ENCODE measurements at regions not wholly inside any gene's neighbourhood (a gene's known extent, or its start where the extent isn't known, plus 50 kb on each side); places are given as distances from the start of the nearest gene placed in this dataset.
A peak's percentile ranks its signal among the peaks of the same experiment; 100 is the strongest.

DNA sequence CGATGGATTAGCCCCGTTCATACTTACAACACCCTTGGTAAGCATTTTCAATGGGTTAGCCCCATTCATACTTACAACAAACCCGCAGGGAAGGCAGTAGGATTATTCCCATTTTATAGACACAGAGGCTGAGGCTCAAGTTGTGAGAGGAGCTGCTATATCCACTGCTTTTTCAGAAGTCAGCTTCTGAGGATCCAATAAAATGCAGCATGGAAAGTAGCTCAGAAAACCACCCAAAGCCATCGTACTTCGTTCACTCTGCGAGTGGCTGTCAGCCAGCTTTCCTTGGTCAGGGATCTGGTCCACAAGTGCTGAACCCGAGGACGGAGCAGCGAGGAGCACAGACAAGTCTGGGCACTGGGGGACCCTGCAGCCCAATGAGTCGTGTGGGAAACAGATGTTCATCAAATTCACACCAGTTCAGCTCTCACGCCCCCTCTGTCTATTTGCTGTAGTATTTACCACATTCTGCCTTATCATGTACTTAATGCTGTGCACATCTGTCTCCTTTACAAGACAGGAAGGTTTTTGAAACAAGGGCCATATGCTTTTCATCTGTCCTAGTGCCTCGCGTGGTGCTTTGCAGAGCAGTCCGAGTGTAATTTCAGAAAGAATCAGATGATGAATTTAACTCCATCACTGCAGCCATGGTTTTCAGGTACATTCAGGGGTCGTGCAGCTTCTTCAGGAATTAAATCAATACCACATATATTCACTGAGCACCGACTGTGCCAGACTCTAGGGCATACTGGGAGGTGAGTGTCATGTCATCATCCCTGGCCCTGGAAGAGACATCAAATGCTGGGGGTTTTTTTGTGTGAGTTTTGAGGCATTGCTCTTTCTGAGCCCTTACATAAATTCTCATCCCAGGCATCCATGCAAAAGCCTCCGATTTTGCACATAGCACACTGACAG is 256.9 kb downstream of the CDH26 start:
- DNase-seq: no peak

DNA sequence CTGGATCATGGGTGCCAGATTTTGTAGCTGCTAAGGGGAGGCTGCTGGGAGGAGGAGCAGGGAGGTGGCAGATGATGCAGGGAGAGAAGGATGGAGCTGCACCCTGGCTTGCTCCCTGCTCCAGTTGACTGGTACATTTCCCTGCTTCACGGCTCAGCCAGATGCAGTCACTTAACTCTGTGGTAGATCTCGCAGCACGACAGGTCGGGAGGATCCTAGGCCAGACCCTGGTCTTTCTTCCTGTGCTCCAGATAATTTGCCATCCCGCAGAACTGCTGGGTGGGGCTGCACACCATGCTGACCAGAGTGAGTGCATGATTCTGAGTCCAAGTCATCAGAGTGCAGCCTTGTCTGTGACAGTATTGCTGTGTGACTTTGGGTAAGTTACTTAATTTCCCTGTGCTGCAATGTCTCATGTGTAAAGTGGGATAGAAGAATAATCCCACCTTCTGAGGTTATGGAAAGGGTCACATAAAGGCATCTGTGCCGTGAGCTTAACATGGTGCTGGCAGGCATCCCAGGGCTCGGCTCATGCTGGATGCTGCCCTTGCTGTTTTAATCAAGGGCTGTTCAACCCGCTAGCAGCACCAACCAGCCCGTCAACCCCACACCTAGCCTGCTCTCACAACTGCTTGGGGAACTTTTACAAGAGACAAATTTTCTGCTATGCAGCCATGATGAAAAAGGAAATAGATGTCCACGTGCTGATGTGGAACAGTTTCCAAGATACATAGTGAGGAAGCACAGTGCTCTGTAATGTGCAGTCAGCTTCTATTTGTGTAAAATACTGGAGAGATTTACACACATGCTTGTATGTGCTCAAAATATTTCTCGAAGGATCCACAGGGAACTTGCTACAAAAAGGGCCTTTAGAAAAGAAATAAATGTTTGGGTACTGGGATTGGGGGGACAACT is 257.9 kb downstream of the CDH26 start:
- DNase-seq: no peak

DNA sequence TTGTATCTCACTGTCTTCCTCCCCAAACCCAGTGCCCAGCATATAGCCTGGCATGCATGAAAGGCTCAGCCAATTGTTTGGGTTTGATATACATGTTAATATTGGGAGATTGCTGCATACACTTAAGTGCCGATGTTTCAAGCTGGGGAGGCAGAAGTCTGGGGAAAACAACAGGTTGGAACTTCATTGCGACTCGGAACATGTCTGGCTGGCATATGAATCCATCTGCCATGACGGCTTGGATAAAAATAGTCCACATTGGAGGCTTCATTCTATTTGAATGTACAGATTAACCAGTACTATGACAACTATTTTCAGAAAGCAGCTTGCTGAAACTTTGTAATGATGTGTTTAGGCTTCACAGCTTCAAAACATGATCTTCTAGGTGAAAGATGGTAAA is 261.0 kb downstream of the CDH26 start:
- DNase-seq: no peak

GRCh38 chr20:60219984-60220562 is 261.9 kb downstream of the CDH26 start:
- DNase-seq: no peak

- no peak for DNase-seq
Measured at GRCh38 chr20:60220706-60221105, 262.5 kb downstream of the CDH26 start.

DNA sequence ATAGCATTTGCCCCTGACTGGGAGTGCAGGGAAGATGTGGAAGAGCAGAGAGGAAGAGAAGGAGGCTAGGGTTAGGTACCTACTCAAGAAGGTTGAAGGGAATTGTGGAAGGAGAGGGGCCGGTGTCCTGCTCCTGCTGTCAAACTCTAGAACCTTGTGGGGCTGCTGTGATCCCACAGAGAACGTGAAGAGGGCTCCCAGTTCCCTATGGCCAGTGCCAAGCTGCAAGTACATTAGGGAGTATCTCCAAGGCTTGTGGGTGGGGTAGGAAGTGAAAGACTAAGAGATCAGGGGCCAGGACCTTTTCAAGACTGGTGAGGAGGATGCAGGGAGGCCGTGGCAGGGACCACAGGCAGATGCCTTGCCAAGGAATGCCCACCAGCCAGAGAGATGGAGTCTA is 263.4 kb downstream of the CDH26 start:
- DNase-seq: no peak

GRCh38 chr20:60222497-60222896 is 264.3 kb downstream of the CDH26 start:
- no peak for DNase-seq

- no peak for DNase-seq
Measured at GRCh38 chr20:60223174-60223573, 265.0 kb downstream of the CDH26 start.

DNA sequence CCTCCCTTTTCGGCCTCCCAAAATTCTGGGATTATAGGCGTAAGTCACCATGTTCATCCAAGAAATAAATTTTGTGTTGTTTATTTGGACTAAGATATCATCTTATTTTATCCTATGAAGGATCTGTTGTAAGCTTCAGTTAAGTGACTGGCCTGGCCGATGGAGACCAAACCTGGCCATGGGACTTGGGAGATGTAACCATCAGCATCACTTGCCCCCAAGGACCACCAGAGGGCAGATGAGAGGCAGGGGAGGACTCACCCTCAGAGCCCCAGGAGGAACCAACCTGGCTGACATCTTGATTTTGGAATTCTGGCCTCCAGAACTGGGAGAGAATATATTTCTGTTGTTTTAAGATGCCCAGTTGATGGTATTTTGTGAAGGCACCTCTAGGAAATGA is 266.7 kb downstream of the CDH26 start:
- DNase-seq: peak; percentile 2

GRCh38 chr20:60228255-60228654 is 270.0 kb downstream of the CDH26 start:
- DNase-seq: peak; percentile 90

GRCh38 chr20:60232380-60232779 is 274.2 kb downstream of the CDH26 start:
- DNase-seq: no peak

DNA sequence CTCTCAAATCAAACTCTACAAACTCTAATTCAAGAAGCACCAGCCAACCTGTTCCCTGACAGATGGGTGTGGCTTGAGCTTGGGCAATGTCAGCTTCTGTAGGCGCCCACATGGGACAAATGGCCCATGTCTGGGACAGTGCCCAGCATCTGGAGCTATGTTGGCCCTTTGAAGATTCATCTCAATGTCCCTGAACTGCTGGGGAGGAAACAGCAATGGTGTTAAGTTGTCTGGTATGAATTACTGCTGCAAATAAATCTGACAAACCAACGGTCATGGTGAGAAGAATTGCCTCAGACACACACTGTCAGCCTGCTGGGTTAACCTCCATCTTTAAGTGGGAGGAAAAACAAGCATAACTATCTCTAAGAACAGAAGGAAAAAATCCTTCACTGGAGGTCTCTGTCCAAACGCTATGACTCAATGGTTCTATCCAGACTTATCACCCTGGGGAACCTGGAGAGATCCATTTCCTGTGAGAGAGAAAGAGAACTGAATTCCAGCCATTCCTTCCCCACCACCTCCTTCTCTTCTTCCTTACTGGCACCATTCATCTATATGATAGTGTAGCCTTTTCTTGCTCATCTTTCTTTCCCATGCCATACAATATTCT is 274.9 kb downstream of the CDH26 start:
- no peak for DNase-seq

DNA sequence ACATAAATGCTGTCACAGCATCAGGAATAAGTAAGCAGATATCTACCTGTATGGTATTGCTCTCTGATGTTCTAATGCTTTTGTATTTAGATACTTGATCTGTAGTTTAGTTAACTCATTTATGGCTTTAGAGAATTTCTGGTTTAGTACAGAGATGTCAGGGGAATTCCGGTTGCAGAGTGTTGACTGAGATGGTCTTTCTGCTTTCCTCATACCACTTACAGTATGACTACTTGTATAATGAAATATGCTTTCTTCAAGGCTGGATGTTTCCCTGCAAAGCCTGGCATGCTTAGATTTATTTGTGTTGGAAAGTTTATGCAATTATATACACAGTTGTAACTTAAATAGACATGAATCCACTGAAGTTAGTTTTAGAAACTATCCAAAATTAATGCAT is 278.4 kb downstream of the CDH26 start:
- DNase-seq: no peak

- DNase-seq: peak; percentile 6
Measured at GRCh38 chr20:60237981-60238380, 279.8 kb downstream of the CDH26 start.

DNA sequence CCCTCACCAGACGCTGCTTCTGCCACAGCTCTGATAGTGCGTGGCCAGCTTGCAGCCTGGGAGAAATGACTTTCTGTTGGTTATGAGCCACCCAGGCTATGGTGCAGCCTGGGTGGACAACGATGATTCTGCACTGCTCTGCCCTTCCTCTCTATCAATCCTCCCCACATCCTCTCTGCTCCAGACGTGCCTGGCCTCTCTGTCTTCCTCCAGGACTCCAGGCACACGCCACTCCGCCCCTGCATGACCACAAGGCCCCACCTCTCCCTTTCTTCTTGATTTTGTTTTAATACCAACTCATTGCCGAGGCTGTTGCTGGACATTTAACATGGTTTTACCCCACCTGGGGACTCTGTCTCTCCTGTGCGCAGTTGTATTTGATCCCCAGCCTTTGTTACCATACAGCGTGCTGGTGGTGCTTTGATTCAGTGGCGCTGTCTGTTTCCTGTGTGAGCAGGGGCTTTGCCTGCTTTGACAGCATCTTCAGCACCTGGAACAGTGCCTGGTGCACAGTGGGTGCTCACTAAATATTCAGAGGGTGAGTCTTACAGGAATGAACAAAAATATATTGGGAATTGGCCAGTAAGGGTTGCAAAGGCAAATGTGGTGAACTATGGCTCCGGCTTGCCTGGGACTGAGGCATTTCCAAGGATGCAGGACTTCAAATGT is 280.9 kb downstream of the CDH26 start:
- DNase-seq: no peak

- DNase-seq: no peak
Measured at GRCh38 chr20:60239956-60240355, 281.7 kb downstream of the CDH26 start.

GRCh38 chr20:60240415-60240814 is 282.2 kb downstream of the CDH26 start:
- DNase-seq: no peak

DNA sequence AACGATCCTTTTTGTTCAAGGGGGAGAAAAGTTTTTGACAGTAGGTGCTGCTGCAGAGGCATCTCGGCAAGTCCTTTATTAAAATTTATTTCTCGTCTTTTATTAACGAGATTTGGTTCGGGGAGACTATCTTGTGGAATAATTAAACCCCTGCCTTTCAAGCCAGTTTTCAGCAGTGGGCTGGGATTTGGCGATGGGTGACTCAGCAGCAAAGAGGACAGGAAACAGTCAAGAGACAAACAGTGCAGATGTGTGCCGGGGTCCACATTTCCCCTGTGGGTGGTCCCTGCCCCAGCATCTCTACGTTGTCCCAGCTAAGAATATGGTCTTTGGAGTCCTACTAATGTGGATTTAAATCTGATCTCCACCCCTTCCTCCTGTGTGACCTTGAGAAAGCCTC is 282.8 kb downstream of the CDH26 start:
- DNase-seq: no peak

DNA sequence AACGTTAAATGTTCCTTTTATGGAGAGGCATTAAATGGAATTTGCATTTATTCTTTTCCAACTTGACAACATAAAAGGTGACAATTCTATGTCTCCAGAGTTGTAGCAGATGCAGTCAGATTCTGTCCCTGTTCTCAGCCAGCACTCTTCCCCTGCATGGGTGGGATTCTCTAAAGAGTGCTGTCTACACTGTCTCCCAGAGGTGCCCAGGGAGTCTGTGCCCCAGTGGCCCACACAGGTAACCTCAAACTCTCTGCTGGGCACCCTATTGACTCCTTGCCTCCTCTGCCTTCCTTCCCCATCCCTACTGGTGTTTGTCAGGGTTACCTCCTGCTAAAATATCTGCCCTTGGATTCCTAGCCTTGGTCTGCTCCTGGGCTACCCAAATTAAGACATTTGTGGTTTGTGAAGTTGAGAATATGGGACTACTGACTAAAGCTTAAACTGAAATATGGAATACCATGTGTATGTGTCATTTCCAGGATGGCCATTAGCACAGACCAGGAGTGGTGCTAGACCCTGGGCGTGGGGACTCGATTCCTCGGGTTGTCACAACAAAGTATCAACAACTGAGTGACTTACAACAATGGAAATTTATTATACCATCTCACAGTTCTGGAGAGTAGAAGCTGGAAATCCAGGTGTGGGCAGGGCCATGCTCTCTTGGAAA is 284.7 kb downstream of the CDH26 start:
- DNase-seq: no peak

DNA sequence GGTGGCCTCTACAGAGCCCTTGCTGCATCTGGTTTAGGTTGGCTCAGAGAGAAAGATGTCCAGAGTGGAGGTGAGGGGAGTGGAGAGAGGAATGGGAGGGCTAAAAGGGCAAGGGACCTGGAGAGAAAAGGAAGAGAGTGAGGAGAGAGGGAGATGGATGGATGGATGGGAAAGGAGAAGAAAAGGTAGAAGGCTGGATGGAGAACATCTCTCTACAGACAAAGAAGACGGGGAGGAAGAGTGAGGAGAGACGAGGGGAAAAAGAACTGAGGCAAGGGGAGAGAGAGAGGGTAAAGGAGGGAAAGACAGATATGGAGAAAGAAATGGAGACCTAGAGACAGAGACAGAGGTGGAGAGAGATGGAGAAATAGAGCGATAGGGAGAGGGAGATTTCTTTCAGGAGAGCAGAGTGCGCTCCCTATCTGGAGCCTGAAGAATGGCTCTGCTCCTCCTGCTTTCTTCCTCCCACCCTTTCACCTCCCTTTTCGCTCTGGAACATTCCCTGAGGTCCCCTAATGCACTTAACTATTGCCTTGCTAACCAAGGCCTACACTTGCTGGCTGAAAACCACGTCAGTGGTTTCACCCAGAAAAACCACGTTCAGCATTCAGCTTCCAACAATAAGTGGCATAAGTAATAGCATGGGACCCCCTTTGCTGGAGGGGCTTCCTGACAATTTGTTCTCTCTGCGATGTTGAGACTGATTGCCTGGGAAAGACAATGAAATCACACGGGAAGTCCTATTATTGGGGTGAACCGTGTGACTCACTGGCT is 286.3 kb downstream of the CDH26 start:
- DNase-seq: no peak

DNA sequence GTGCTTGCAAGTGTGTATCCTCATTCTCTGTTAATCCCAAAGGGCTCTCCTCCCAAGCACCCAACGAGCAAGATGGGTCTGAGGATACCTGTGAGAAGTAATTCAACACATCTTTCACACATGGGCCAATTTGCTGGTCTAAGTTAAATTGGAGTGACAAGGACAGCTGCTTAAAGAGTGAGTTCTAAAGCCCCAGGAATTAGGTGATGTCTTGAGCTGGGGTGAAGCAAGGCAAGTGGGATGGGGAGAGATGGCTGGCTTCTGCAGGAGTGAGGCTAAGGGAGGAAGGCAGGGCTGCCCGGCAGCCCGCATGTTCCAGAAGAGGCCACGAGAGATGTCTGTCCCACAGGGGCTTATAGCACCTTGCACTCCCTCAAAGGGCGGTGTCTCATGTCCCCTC is 288.5 kb downstream of the CDH26 start:
- DNase-seq: no peak

All from MV-4-11 (cell line).